ENCODE measurements at regions not wholly inside any gene's neighbourhood (a gene's known extent, or its start where the extent isn't known, plus 50 kb on each side); places are given as distances from the start of the nearest gene placed in this dataset.
"Not testable (repeated sequence)": the region's sequence is repeated elsewhere in the genome, so short reads cannot be mapped to it uniquely, and the experiment has no call there.

GRCh38 chr3:5480190-5480589 is 292.7 kb downstream of the EDEM1 start:
- DNase-seq, result no peak

- DNase-seq, result no peak
Observed at GRCh38 chr3:5485427-5485826, 297.9 kb downstream of the EDEM1 start.

DNA sequence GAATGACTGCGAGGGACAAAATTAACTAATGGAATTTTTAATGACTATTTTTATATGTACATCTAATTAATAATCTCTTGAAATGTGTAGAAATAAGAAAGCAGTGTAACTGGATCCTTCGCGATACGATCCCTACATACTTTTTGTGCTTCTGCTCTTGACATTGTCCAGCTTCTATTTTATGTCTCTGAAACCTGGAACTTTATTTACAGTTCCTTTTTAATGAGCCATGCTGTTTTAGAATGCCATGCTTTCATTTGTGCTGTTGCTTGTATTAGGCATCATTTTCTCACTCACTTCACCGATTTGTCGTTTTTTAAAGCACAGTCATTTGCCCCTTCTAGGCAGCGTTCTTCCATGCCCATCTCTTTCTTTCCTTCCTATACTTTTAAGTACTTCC is 301.3 kb downstream of the EDEM1 start:
- DNase-seq, result no peak

DNA sequence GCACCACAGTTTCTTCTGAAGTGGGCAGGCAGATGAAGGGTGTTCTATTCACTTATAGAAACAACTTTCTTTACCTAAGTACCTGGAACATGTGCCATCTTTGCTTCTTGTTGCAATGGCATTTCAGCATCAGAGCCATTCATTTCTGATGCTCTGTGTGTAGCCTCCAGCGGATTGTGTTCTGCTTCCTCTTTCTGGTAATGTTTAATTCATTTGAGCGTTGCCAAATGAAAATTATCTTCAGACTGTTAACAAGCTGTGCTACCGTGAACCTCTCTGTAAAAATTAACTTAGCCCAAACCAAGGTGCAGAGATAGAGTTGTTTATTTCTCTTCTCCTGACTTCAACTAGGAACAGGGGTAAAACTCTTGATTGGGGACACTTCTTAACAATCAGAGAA is 302.0 kb downstream of the EDEM1 start:
- DNase-seq, result no peak

DNA sequence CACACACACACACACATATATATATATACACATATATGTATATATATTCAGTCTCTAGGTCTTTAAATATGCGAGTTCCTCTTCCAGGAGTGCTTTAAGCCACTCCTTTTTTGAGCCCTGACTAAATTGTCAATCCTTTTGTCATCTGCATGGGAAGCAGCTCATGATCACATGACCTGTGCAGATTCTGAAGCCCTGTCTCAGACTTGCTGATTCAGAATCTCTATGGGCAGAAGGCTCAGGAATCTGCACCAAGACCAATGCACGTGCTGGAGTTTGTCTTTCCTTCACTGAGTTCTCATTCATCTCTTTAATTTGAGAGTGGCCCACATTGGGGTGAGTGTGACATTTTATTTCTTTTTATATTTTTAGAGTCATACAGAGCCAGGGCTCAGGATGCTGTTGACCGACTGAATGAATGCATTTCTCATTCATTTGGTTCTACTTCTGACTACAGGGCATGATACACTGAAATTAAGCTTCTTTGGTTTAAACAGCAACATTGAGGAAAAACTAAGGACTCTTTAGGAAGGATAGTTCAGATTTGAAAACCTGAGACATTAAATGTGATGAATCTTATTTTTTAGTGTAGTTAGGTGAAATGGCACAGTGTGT is 307.5 kb downstream of the EDEM1 start:
- no peak for DNase-seq

DNA sequence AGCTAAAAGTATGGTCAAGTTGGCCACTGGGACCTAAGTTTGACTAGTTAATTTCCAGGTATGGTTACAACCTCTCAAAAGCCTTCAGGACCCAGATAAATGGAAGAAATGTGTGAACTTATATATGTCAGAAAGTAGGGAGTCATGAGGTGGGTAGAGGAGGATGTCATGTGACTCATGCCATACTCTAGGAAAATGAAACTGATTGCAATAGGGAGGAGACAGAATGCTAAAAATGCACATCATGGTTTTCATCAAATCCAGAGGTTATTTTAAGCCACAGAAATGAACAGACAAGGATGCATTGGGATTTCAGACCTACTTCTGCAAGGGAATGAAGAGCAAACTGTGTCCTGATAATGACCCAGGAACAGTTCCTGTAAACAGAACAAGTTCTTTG is 310.0 kb downstream of the EDEM1 start:
- DNase-seq, result no peak

DNA sequence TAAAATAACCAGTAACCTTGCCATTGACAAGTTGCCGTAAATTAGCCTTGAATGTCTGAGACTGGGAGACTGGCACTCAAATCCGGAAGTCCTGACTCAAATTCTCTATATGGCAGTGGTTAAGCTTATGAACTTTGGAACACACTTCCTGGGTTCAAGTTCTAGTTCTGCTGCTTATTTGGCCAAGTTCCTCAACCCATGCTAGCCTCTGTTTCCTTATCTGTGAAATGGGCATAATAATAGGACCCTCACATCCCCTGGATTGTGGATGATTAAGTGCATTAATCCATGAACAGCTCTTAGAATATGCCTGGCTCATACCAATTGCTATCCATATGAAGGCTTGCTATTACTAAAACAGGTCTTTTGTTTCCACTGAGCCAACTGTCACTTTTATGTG is 311.5 kb downstream of the EDEM1 start:
- no peak for DNase-seq

DNA sequence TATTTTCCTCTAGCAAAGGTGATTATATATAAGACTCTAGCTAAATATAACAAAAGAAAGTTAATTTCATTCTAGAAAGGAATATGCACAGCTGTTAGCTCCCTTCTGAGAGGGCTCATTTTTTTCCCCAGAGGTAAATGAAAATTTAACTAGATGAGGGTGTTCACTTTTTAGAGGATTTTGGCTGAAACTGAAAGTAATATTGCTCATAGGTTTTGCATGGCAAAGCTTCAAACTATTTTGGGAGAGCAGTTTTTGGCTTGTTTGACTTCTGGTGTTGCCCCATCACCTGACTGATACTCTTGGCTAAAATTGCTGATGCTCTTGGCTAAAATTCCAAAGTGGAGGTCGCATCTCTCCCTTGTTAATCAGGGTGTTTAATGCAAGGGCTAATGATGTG is 311.9 kb downstream of the EDEM1 start:
- DNase-seq, result no peak

DNA sequence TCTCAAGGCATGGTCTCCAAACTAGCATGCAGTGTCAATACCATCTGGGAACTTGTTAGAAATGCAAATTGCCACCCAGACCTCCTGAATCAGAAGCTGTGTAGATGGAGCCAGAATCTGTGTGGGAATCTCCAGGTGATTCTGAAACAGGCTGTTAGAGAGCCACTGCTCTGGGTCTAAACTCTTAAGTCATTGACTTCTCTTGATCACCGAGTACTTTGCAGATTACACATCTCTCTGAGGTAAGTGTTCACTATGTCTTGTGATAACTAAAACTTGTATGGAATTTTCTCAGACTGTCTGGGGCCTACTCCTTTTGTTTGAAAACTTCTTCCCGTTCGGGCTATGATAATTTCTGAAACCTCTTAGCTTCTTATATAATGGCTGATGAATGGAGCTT is 315.6 kb downstream of the EDEM1 start:
- no peak for DNase-seq

- DNase-seq, result no peak
Observed at GRCh38 chr3:5504135-5504534, 316.6 kb downstream of the EDEM1 start.

DNA sequence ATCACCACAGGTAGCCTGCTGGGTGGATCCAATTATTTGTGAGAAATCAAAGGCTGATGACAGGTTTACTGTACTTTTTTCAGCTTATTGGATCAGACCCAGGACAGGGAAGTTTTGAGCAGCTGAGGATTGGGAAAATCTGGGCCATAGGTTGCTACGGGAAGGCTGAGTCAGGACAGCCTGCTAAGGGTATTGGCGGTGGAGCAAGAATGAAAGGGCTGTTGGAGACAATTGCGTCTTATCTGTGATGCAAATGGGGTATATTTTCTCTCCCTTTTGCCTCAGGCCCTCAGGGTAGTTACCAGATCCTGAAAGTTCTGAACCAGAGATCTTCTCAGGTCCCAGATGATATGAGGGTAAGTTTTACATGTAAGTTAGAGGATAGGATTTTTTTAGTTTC is 317.7 kb downstream of the EDEM1 start:
- no peak for DNase-seq

- no peak for DNase-seq
Observed at GRCh38 chr3:5505997-5506396, 318.5 kb downstream of the EDEM1 start.

DNA sequence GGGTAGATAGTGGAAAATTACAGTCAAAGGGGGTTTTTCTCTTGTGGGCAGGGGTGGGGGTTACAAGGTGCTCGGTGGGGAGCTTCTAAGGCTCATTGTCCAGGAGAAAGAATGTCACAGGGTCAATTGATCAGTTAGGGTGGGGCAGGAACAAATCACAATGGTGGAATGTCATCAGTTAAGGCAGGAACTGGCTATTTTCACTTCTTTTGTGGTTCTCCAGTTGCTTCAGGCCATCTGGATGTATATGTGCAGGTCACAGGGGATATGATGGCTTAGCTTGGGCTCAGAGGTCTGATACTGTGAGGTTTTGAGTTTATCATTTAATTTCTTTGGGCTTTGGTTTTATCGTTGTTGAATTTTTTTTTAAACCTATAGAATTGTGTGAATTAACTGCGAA is 321.4 kb downstream of the EDEM1 start:
- not testable (repeated sequence) for DNase-seq

- DNase-seq, result no peak
Observed at GRCh38 chr3:5510300-5510699, 322.8 kb downstream of the EDEM1 start.

DNA sequence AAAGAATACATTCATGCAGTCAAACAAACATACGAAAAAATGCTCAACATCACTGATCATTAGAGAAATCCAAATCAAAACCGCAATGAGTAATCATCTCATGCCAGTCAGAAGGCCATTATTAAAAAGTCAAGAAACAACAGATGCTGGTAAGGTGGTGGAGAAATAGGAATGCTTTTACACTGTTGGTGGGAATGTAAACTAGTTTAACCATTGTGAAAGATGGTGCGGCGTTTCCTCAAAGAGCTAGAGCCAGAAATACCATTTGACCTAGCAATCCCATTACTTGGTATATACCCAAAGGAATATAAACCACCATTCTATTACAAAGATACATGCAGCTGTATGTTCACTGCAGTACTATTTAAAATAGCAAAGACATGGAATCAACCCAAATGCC is 330.4 kb downstream of the EDEM1 start:
- DNase-seq, result no peak

DNA sequence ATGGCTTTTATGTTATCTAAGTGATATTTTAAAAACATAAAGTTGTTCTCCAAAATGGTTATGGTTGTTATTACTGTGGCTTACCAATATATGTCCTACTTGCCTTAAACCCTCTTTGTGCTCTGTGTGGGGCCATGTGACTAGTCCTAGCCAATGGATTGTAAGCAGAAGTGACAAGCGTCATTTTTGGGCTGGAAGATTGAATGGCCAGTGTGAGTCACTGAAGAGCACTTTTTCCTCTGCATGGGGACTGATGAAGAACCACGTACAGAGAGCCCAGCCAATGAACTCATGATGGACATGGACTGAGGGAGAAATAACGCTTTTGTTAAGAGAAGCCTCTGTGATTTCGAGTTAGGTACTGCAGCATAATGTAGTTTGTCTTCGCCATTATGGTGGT is 332.7 kb downstream of the EDEM1 start:
- DNase-seq, result no peak

- DNase-seq, result no peak
Observed at GRCh38 chr3:5523125-5523524, 335.6 kb downstream of the EDEM1 start.

- DNase-seq, result no peak
Observed at GRCh38 chr3:5531039-5531438, 343.5 kb downstream of the EDEM1 start.

GRCh38 chr3:5531741-5532290 is 344.3 kb downstream of the EDEM1 start:
- no peak for DNase-seq

DNA sequence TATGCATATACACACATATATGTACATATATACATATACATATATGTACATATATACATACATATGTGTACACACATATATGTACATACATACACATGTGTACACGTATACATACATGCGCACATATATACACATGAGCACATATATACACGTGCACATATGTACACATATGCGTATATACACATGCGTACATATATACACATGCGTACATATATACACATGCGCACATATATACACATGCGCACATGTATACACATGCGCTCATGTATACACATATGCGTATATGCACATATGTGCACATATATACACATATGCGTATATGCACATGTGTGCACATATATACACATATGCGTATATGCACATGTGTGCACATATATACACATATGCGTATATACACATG is 353.0 kb downstream of the EDEM1 start:
- DNase-seq, result no peak

DNA sequence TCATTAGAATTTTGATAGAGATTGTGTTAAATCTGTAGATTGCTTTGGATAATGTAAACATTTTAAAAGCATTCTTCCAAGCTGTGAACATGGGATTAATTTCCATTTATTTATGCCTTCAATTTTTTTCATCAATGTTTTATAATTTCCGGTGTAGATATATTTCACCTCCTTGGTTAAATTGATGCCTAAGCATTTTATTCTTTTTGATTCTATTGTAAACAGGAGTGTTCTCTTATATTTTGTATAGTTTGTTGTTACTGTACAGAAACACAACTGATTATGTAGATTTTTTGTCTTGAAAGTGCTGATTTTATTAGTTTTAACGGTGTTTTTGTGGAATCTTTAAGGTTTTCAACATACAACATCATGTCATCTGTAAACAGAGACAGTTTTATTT is 355.0 kb downstream of the EDEM1 start:
- DNase-seq, result no peak

DNA sequence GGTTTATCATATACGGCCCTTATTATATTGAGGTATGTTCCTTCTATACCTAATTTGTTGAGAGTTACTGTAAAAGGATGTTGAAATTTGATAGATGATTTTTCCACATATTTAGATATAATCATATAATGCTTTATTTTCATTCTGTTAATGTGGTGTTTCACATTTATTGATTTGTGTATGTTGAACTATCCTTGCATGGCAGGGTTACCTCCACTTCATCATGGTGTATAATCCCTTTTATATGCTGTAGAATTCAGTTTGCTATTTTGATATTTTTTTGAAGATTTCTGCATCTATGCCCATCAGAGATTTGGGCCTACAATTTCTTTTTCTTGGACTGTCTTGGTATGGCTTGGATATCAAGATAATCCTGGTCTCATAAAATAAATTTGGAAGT is 355.5 kb downstream of the EDEM1 start:
- no peak for DNase-seq

- no peak for DNase-seq
Observed at GRCh38 chr3:5545719-5546118, 358.2 kb downstream of the EDEM1 start.

DNA sequence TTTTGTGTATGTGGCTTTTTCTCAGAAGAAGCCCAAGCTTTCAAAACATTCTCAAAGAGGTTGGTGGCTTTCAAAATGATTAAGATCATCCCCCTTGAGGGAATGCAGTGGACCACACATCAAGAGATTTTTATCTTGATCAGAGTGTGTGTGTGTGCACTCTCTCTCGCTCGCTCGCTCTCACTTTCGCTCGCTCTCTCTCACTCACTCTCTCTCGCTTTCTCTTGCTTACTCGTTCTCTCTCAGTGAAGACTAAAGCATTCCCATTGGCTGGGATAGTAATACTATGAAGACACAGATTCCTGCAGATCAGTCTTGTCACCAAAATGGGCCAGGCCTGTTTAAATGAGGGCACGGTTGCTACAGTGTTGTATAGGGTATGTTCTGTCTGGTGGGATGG is 365.7 kb downstream of the EDEM1 start:
- DNase-seq, result no peak

- DNase-seq, result no peak
Observed at GRCh38 chr3:5554245-5554747, 366.8 kb downstream of the EDEM1 start.
